ENCODE measurements at regions not wholly inside any gene's neighbourhood (a gene's known extent, or its start where the extent isn't known, plus 50 kb on each side); places are given as distances from the start of the nearest gene placed in this dataset.
A peak's percentile ranks its signal among the peaks of the same experiment; 100 is the strongest.
"Not testable (repeated sequence)": the region's sequence is repeated elsewhere in the genome, so short reads cannot be mapped to it uniquely, and the experiment has no call there.

DNA sequence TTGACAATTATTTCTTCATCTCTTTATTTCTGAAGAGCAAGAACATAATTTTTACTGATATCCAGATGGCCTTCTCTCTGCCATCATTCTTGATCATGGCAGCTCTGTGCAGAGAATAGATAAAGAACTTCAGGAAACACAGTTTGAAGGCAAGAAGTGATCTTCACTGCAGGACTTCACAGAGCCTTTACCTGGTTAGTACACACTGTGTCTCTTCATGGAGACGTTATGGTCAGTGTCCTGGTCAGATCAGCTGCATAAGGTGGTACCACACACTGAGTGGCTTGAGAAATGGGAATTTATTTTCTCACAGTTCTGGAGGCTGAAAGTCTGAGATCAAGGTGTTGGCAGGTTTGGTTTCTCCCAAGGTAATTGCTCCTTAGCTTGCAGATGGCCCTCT lies 129.5 kb downstream of the UTP18 start:
- no peak for DNase-seq

DNA sequence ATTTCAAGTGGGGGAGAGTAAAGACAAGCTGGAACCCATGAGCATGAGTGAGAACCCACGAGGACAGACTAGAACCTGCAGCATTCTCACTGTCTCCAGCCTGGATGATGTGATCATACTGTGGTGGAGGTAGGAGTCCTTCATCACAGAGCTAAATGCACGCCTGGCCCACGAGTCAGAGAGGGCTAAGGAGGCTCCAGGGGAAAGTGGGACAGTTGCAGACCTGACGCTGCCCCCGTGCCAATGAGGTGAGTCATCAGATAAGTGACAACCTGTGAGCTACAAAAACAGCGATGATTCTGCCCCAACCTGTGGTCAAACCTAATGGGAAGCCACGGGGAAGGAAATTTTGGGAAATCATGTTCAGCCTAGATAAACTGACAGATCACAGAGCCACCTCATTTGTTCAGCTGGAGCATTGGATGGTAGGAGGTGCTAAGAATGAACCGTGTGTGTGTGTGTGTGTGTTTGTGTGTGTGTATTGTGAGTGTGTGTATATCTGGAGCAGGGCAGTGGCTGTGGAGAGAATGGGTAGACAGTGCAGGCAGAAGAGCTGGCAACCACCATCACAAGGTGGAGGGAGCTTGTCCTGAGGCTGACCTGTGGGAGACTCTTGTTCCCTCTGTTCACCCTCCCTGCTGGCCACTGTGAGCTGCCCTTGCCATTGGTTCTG lies 131.8 kb downstream of the UTP18 start:
- DNase-seq = peak; percentile 24

DNA sequence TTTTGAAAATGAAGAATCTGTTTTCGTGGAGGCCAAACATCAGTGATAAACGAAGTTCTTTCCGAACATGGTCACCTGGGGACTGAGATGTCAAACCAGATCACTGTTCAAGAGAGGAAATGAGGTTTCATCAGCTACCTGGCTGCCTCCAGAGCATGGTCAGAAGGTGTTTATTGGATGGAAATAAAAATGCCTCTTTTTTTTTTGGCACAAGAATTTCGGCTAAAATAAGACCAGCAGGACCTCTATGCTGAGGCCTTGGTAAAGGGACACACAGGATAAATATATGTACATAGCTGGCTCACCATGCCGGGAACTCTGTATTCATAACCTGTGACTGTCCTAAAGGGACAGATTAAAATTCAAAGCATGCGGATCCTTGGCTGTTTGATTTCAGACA lies 135.3 kb downstream of the UTP18 start:
- no peak for DNase-seq

DNA sequence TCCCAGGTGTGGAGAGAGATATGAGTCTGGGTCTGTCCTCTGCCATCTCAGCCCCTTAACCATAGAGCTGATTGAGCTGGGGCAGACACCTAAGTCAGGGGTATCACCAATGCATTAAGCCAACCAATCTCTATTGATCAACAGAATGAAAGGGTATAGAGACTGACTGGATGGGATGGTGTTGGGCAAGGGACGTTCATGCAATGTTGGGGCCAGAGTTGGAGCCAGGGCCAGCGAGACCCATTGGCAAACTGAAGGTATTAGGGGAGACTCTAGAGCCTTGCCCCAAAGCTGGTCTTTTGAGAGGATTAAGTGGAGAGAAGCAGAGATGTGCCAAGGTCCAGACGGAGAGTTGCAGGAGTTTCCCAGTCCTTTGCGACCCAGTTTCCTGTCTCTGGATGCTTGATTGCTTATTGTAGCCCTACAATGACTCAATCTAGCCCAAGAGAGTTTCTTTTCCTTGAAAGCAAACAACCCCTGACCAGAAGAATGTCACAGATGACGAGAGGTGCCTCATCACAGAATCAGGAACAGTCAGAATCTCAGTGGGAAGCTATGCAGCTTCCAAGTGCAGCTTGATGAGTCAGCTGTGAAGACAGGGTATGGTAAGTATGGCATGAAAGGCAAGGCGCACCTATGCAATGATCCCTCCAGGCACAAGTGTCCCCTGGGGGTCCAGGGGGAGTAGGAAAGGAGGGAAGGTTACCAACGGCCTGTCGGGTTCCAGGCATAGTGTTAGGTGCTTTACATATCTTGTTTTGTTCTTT lies 137.2 kb downstream of the UTP18 start:
- DNase-seq = peak; percentile 6

DNA sequence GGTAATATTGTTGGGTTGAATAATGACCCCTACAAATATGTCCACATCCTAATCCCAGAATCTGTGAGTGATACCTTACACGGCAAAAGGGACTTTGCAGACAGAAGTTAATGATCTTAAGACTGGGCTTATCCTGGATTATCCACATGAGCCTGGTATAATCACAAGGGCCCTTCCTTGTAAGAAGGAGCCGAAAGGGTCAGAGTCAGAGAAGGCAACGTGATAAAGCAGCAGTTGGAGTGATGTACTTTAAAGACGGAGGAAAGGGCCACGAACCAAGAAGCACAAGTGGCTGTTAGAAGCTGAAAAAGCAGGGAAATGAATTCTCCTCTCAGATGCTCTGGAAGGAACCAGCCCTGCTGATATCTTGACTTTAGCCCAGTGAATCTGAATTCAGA lies 137.8 kb downstream of the UTP18 start:
- DNase-seq = no peak

DNA sequence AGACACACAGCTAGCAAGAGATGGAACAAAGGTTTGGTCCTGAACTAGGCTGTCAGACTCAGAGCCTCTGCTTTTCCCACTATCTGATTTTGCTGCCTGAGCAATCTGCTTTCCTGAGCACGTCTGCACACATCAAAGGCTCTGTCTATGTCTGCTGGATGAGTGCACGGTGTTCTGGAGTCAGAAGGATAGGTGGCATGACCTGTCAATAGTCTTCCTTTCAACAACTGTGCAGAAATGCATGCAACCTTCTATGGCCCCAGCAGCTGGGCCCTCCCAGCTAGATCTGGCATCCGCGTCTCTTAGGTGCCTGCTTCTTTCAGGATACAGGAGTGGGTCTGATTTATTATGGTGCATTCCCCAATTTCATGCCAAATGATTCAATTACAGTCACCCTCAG lies 138.3 kb downstream of the UTP18 start:
- DNase-seq = no peak

DNA sequence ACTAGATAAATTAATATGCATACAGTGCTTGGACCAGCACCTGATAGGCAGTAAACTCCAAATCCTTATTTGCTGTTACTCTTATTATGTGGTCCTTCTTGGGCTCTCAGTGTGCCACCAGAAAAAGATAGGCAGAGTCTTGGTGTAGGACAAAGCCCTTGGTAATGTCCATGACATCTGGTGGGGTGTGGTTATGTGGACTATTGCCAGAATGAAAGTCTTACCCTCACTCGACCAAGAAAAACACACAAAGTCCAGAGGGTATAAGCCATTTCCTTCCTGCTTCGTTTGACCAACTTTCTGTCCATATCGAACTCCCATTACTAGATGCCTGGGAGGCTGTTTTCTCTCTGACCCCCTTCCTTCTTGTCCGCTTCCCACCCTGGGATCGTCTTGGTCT lies 140.9 kb downstream of the UTP18 start:
- DNase-seq = no peak

DNA sequence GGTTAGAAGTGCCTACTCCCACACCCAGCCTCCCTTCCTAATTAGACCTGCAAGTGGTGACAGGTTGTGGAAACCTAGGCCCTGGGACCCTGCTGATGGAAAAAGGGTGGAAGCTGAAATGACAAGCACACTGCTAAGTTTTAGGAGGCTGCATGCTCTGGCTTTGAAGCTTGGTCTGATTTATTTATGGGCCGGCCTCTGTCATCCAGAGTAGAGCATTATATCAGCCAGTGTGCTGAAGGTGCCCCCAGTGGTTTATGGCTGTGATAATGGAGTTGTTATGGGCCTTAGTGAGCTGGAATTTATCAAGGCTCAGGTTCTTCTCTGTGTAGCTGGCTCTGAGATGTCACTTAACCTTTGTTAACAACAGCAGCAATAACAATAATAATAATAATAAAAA lies 142.6 kb downstream of the UTP18 start:
- no peak for DNase-seq

DNA sequence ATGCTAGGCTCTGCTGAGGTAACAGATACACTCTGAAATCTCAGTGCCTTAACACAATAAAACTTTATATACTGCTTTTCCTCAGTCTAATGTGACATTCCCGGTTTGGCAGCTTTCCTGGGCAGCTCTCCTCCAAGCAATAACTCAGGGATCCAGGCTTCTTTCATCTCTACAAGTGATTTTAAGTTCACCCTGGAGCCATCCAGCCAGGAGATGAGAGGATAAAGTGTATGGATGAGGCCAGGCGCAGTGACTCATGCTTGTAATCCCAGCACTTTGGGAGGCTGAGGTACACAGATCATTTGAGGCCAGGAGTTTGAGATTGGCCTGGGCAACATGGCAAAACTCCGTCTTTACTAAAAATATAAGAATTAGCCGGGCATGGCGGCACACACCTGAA lies 147.2 kb downstream of the UTP18 start:
- no peak for DNase-seq

DNA sequence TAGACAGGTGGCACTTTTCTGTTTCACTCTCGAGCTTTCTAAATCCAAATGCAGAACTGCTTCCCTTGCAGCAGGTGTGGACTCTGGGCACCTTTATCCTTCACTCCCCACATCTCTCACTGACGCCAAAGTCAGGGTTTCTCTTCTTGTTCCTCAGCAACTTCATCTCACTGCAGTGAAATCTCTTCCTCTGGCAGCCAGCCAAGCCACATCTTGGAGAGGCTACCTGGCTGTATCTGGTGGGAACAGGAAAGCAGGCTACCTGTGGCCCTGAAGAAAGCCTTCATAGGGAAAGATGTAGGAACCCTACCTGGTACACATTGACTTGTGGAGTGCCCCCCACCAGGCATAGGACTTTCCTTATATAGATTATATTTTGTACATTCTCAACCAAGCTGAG lies 159.1 kb downstream of the UTP18 start:
- no peak for DNase-seq

DNA sequence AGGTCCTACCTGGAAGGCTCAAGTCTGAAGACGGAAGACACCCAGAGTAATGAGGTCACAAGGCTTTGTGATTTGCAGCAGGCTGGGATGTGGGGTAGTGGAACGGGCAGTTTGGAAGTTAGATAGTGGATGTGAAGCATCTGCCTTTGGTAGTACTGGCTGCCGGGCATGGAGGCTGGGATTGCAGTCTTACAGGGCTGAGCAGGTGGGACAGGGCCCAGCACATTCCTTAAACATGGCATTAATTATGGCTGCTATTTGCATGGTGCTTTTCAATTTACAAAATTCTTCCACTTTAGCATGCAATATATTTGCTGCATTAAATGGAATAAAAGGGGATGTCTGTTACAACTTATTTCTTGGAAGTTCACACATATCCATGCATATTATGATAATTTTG lies 161.2 kb downstream of the UTP18 start:
- no peak for DNase-seq

DNA sequence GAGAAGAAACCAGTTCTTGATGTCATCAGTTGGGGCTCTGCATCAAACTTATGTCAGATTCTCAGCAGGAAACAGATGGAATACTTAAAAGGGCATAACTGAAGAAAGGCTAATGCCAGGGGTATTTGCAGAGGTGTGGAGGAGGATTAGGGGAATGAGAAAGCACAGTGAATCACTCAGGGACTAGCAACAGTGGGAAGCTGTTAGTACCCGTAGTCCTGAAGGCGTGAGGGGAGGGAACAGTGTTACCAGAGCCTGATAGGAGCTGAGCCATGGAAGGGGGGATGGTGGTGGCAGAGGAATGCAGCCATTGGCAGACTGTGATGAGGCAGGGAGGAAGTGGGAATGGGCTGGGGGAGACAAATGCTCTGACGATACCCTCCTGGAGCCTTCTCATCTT lies 162.3 kb downstream of the UTP18 start:
- DNase-seq = no peak

DNA sequence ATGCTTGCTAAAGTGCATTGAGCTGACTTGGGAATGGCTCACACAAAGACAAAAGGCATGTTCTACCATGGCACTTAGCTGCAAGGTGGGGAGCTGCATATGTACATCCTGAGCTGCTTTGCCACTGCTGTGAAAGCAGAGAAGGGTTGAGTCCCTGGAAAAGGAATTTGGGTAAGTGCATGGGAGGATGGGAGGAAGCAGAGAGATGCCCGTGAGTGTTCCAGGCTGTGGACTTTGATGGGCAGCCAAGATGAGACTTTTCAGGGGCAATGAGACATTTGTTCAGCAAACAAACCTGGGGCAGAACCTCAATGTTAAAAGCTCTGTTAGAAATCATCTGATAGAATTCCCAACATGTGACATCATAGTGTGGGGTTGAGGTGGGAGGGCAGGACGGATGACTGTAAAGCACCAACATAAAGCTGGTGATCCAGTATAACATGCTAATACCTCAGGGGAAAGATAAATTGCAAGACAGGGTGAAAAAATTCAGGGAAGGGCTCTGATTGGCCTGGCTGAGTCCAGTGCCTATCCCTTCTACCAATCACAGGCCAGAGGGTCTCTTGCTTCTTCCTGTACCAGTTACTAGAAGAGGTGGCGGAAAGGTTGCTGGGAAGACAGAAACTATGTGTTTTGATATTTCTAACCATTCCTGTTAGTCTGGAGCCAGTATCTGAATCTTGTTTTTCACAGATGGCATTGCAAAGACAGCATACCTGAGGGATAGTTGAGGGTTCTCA lies 163.2 kb downstream of the UTP18 start:
- DNase-seq = no peak

DNA sequence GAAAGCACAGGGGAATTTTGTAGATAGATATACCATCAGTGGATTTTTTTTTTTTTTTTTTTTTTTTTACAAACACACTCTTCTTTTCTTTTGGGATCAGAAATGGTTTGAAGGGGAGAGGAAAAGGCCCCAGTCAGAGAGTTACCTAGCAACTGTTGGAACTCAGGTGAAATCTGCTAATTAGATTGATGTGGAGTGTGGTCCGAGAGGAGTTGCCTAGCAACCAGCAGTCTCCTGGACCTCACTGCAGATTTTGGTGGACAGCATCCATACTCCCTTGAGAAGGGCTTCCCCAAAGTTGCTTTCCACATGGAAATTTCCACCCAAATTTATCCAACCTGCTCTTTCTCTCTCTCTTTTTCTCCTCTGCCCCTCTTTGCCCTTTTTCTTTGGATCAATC lies 165.4 kb downstream of the UTP18 start:
- no peak for DNase-seq

DNA sequence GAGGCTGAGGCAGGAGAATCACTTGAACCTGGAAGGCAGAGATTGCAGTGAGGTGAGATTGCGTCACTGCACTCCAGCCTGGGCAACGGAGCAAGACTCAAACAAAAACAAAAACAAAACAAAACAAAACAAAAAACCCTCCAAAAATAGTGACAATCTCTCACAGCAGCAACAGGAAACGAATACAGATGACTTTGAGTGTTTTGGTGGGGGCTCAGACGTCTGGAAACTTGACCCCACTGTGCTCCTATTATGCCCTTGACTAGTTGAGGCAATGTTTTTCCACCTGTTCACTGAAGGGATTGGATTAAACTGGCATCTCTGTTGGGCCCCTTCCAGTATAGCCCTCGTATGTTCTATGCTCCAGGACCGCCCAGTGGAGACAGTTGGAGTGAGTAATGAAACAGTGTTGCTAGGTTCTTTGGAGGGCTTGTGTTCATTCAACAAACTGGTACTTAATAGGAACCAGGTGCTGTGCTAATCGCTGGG lies 167.0 kb downstream of the UTP18 start:
- no peak for DNase-seq

DNA sequence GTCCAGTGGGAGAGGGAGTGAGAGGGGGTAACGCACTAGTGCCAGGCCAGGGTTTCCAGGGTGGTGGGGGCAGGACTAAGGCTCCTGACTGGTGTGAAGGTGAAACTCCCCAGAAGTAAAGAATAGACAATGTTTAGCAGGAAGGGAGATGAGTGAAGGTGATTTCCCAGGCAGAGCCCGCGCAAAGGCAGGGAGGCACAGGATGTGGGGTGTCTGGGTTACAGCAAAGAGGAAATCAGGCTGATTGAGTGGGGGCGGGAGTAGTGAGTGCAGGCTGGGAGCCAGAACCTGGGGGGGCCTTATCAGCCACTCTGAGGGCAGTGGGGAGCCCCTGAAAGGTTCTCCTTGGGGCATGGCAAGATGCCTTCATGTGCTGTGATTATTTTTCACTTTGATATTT lies 167.5 kb downstream of the UTP18 start:
- DNase-seq = no peak

DNA sequence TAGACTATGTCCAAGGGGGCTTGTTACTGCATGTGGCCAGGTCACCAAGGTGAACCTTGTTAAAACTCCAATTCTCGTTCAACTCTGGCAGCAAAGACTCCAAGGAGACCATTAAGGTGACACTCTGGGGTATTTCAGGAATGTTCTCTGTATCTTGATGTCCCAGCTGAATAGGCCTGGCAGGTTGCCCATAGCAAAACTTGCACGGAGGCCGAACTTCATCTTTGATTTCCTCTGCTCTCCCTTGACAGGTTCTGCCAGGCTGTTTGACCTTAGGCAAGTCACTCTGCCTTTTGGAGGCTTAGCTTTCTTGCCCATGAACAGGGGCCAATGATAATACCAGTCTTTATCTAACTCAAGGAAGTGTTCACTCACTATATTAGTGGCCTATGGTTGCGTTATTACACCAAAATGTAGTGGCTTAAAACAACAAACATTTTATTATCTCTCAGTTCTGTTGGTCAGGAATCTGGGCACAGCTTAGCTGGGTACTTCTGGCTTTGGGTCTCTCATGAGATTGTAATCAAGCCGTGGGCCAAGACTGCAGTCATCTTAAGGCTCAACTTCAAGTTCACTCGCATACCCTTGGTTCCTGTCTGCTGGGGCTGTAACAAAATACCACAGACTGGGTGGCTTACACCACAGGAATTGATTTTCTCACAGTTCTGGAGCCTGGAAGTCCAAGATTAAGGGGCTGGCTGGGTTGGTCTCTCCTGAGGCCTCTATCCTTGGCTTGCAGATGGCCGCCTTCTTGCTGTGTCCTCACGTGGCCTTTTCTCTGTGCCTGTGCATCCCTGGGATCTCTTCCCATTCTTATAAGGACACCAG lies 168.5 kb downstream of the UTP18 start:
- no peak for DNase-seq

DNA sequence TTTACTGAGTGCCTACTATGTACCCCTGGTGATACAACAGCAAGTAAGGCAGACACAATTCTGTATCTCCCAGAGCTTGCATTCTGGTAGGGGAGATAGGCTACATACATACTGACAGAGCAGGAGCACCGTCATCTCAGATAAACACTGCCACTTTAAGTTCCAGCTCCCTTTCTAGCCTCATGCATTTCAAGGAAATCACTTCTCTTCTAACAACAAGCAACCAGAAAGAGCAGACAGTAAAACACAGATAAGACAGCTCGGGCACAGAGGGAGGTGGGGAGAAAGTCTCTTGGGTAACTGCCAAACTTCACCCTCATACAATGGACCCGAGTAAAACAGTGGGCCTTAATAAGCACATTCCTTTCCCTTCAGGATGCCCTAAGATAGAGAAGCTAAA lies 169.6 kb downstream of the UTP18 start:
- not testable (repeated sequence) for DNase-seq

DNA sequence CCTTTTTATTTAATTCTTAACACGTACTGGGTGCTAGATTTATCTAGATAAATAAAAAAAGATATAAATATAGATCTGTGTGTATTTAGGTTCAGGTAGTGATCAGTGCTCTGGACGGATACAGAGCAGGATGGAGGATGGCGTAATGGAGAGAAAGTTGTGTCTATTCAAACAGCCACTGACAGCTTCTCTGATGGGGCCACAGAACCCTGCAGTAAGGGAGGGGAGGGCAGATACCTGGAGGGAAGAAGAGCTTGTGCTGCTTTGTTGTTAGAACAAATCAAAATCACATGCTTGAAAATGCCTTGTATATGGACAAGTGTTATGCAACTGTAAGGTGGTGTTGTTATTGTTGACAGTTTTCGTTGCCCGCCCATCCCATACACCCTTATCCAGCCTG lies 170.2 kb downstream of the UTP18 start:
- no peak for DNase-seq

DNA sequence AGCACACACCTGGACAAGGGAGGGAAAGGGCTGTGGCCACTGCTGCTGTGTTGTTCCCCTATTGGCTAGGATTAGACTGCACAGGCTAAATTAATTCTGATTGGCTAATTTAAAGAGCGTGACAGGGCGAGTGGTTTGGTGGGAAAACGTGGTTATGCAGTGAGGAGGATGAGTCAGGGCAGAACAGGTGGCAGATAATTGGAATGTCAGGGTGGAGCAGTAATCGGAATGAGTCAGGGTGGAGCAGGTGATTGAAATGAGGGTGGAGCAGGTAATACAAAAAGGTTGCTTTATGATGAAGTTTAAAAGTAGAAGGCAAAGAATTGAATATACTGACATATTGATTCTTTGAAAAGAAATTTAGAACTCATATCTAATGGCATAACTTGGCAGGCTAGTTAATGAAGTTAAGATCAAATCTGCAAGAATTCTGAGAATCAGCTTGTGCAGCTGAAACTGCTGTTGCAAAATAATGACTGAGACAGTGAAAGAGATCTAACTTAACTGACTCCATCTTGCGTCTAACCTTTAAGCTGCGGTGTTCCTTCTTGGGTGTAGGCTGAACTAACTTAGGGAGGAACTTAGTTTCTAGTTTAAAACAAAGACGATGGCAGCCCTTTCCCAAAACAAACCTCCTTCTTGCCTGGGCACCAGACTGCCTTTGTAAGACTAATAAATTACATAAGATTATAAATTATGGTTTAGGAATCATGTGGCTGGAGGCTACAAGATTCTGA lies 174.3 kb downstream of the UTP18 start:
- no peak for DNase-seq

DNA sequence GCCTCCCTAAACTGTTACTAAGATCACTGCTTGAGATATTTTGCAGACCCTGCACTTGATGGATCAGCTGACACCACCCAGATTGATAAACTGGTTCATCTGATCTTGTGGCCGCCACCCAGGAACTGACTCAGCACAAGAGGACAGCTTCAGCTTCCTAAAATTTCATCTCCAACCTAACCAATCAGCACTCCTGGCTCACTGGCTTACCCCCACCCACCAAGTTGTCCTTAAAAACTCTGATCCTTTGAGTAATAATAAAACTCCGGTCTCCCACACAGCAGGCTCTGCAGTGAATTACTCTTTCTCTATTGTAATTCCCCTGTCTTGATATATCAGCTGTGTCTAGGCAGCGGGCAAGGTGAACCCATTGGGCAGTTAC lies 174.8 kb downstream of the UTP18 start:
- DNase-seq = no peak

DNA sequence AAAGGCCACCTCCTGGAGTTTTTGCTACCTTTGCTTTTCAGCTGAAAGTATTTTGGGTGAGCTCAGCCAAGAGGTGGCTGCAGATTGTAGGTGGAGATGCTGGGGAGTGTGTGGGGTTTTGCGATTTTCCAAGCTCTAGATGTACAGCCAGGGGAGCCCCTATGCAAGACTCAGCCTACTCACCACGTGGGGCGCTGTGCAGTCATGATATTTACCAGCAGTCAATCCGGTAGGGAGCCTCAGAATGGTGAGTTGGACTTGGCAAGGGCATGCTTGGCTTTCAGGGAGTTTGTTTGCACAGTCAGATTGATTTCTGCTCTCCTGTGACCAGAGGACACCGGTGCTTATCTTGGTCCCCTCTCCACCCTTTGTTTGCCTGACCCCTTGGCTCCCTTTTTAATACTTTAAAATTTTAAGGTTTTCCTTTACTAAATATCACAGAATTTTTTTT lies 175.3 kb downstream of the UTP18 start:
- no peak for DNase-seq
